ENCODE measurements at regions not wholly inside any gene's neighbourhood (a gene's known extent, or its start where the extent isn't known, plus 50 kb on each side); places are given as distances from the start of the nearest gene placed in this dataset.

- Histone ChIP-seq H4K20me1 (ENCODE audit: insufficient read depth) (no peaks in the 10 kb centered on the region), H3K27ac (ENCODE audit: low read depth in 2 of 2, low read length in 1 of 2) (no peak overlapping the region), H3F3A (replicated peaks; ENCODE audit: insufficient read depth) (no peaks in the 10 kb centered on the region), H3K36me3 (replicated peaks in 1 of 2; ENCODE audit: control insufficient read depth in 1 of 2, insufficient read depth in 2 of 2, low read length in 1 of 2) (no peaks in the 10 kb centered on the region), H3K79me2 (ENCODE audit: insufficient read depth) (no peaks in the 10 kb centered on the region), H3K4me3 (ENCODE audit: low read depth in 2 of 2, low read length in 1 of 2) (no peak overlapping the region), H3K27me3 (ENCODE audit: insufficient read depth) (no peaks in the 10 kb centered on the region), H3K9me3 (no peaks in the 10 kb centered on the region), H3K4me1 (ENCODE audit: control insufficient read depth in 1 of 2, insufficient read depth in 2 of 2, low read depth in 1 of 2, low read length in 1 of 2) (no peaks in the 10 kb centered on the region), H3K4me2 (no peak overlapping the region), H2AFZ (ENCODE audit: low read depth) (no peak overlapping the region), H3K9ac (no peak overlapping the region), H3K9me2 (no peaks in the 10 kb centered on the region)
- DNase-seq = no peak
- TF ChIP-seq CHD2 (IDR thresholded peaks at IDR 0.05; ENCODE audit: low read length, partially characterized antibody) (no peak), GABPA (IDR thresholded peaks at IDR 0.05; ENCODE audit: low read depth) (no peak), FOXJ3 (CRISPR knock-in tag; IDR thresholded peaks at IDR 0.05) (no peak), RFX5 (IDR thresholded peaks at IDR 0.05; ENCODE audit: low read length) (no peak), RAD21 (IDR thresholded peaks at IDR 0.05; ENCODE audit: low read length) (no peak), USF1 (IDR thresholded peaks at IDR 0.05; ENCODE audit: borderline replicate concordance, low read depth) (no peak), EZH2phosphoT487 (IDR thresholded peaks at IDR 0.05; ENCODE audit: borderline replicate concordance, low read depth) (no peak), JUND (IDR thresholded peaks at IDR 0.05) (no peak), TEAD4 (IDR thresholded peaks at IDR 0.05; ENCODE audit: borderline replicate concordance, insufficient read depth) (no peak), PBX3 (IDR thresholded peaks at IDR 0.05) (no peak), ELF1 (IDR thresholded peaks at IDR 0.05) (no peak), NRF1 (IDR thresholded peaks at IDR 0.05; ENCODE audit: low read depth, low read length) (no peak), TCF12 (IDR thresholded peaks at IDR 0.05) (no peak), USF2 (IDR thresholded peaks at IDR 0.05; ENCODE audit: borderline replicate concordance, low read depth, low read length) (no peak)
- POLR2A ChIA-PET = no interaction called here
- 63% methylated on average over 5 of the region's 5 CpGs for WGBS (ENCODE audit: low lambda C conversion rate)
- CTCF ChIA-PET = no interaction called here
These were observed 79.7 kb upstream of the JARID2 start for GRCh38 chr6:15166121-15166520.

GRCh38 chr6:15170126-15170525 is 75.7 kb upstream of the JARID2 start:
- Histone ChIP-seq H3K36me3 (replicated peaks in 1 of 2; ENCODE audit: control insufficient read depth in 1 of 2, insufficient read depth in 2 of 2, low read length in 1 of 2) (no peaks in the 10 kb centered on the region), H3K4me1 (ENCODE audit: control insufficient read depth in 1 of 2, insufficient read depth in 2 of 2, low read depth in 1 of 2, low read length in 1 of 2) (no peaks in the 10 kb centered on the region; a peak in 1 of 4 replicates), H3K9me3 (no peaks in the 10 kb centered on the region), H3F3A (replicated peaks; ENCODE audit: insufficient read depth) (no peaks in the 10 kb centered on the region), H2AFZ (ENCODE audit: low read depth) (no peak overlapping the region), H3K4me3 (ENCODE audit: low read depth in 2 of 2, low read length in 1 of 2) (no peak overlapping the region), H3K27ac (ENCODE audit: low read depth in 2 of 2, low read length in 1 of 2) (no peak overlapping the region), H3K9ac (no peak overlapping the region), H3K9me2 (no peaks in the 10 kb centered on the region), H4K20me1 (ENCODE audit: insufficient read depth) (no peaks in the 10 kb centered on the region), H3K27me3 (ENCODE audit: insufficient read depth) (no peaks in the 10 kb centered on the region), H3K4me2 (no peak overlapping the region), H3K79me2 (ENCODE audit: insufficient read depth) (no peaks in the 10 kb centered on the region)
- 70% methylated on average over 6 of the region's 8 CpGs for WGBS (ENCODE audit: low lambda C conversion rate)
- DNase-seq = no peak
- ChIA-PET POLR2A (no interaction called here), CTCF (no interaction called here)
- TF ChIP-seq MAX (IDR thresholded peaks at IDR 0.05; ENCODE audit: low read depth) = no peak
- no peak for TF ChIP-seq NFIC (IDR thresholded peaks at IDR 0.05; ENCODE audit: borderline replicate concordance)
- no peak for TF ChIP-seq IRF3 (IDR thresholded peaks at IDR 0.05; ENCODE audit: low read depth, low read length)
- TF ChIP-seq TAF1 (IDR thresholded peaks at IDR 0.05; ENCODE audit: borderline replicate concordance, low read depth, low read length) = no peak
- TF ChIP-seq RFX5 (IDR thresholded peaks at IDR 0.05; ENCODE audit: low read length) = no peak
- TF ChIP-seq REST (IDR thresholded peaks at IDR 0.05; ENCODE audit: low read depth, low read length) = no peak
- no peak for TF ChIP-seq RAD21 (IDR thresholded peaks at IDR 0.05; ENCODE audit: low read length)
- no peak for TF ChIP-seq ZBTB33 (IDR thresholded peaks at IDR 0.05; ENCODE audit: borderline replicate concordance, low read depth)

All from SK-N-SH (cell line).